ENCODE measurements at regions not wholly inside any gene's neighbourhood (a gene's known extent, or its start where the extent isn't known, plus 50 kb on each side); places are given as distances from the start of the nearest gene placed in this dataset.

DNA sequence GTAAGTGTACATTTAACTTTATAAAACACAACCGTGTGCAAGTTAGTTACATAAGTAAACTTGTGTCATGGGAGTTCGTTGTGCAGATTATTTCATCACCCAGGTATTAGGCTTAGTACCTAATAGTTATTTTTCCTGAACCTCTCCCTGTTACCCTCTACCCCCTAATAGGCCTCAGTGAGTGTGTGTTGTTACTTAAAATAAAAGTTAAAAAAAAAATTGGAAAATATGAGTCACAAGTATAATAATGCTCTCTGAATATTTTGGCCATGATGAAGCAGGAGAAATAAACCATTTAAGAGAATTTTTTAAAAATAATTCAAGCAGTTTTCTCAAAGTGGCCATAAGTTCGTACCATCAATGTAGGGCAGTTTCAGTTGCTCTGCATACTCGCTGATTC is 105.1 kb upstream of the GRID2 start:
- Histone ChIP-seq H3K27ac (no peak overlapping the region), H3K27me3 (ENCODE audit: low read depth) (no peaks in the 10 kb centered on the region), H3K36me3 (no peaks in the 10 kb centered on the region), H3K9me3 (no peaks in the 10 kb centered on the region), H3K4me1 (no peaks in the 10 kb centered on the region), H3K4me3 (no peak overlapping the region)
- intact Hi-C loops (cut with DNase I) = no loop called here
- ATAC-seq = no peak
- no peak for DNase-seq
- TF ChIP-seq, protein P1, sequence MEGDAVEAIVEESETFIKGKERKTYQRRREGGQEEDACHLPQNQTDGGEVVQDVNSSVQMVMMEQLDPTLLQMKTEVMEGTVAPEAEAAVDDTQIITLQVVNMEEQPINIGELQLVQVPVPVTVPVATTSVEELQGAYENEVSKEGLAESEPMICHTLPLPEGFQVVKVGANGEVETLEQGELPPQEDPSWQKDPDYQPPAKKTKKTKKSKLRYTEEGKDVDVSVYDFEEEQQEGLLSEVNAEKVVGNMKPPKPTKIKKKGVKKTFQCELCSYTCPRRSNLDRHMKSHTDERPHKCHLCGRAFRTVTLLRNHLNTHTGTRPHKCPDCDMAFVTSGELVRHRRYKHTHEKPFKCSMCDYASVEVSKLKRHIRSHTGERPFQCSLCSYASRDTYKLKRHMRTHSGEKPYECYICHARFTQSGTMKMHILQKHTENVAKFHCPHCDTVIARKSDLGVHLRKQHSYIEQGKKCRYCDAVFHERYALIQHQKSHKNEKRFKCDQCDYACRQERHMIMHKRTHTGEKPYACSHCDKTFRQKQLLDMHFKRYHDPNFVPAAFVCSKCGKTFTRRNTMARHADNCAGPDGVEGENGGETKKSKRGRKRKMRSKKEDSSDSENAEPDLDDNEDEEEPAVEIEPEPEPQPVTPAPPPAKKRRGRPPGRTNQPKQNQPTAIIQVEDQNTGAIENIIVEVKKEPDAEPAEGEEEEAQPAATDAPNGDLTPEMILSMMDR (IDR thresholded peaks at IDR 0.05) = no peak

DNA sequence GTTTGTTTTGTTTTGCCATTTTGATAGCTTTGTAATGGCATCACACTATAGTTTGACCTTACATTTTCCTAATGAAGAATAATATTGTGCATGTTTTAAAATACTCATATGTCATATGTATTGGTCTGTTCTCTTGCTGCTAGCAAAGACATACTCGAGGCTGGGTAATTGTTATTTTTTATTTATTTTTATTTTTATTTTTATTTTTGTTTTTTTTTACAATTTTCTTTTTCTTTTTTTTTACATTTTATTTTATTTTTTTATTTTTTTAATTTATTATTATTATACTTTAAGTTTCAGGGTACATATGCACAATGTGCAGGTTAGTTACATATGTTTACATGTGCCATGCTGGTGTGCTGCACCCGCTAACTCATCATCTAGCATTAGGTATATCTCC is 104.6 kb upstream of the GRID2 start:
- Histone ChIP-seq H3K27me3 (ENCODE audit: low read depth) (no peaks in the 10 kb centered on the region), H3K4me3 (no peak overlapping the region), H3K9me3 (no peaks in the 10 kb centered on the region), H3K4me1 (no peaks in the 10 kb centered on the region), H3K27ac (no peak overlapping the region), H3K36me3 (no peaks in the 10 kb centered on the region)
- intact Hi-C loops (cut with DNase I) = no loop called here
- DNase-seq (no peak), ATAC-seq (no peak)
- TF ChIP-seq, protein P1 (IDR thresholded peaks at IDR 0.05) = no peak

GRCh38 chr4:92210906-92211305 is 92.9 kb upstream of the GRID2 start:
- no peaks in the 10 kb centered on the region for H3K27me3 ChIP-seq (ENCODE audit: low read depth)
- no peak for ATAC-seq
- TF ChIP-seq, protein P1 (IDR thresholded peaks at IDR 0.05) = no peak
- H3K36me3 ChIP-seq = no peaks in the 10 kb centered on the region
- no peak overlapping the region for H3K27ac ChIP-seq
- intact Hi-C loops (cut with DNase I) = no loop called here
- H3K9me3 ChIP-seq = no peaks in the 10 kb centered on the region
- DNase-seq = no peak
- no peak overlapping the region for H3K4me3 ChIP-seq
- H3K4me1 ChIP-seq = no peaks in the 10 kb centered on the region

- Histone ChIP-seq H3K4me1 (no peaks in the 10 kb centered on the region), H3K9me3 (peaks cover 10% of the 10 kb centered on the region), H3K4me3 (no peak overlapping the region), H3K27me3 (ENCODE audit: low read depth) (no peaks in the 10 kb centered on the region), H3K27ac (no peak overlapping the region), H3K36me3 (no peaks in the 10 kb centered on the region)
- ATAC-seq (no peak), DNase-seq (no peak)
- intact Hi-C loops (cut with DNase I) = no loop called here
- TF ChIP-seq, protein P1 (IDR thresholded peaks at IDR 0.05) = no peak
Observed at GRCh38 chr4:92215476-92215875, 88.3 kb upstream of the GRID2 start.

GRCh38 chr4:92231511-92231910 is 72.3 kb upstream of the GRID2 start:
- Histone ChIP-seq H3K4me3 (no peak overlapping the region), H3K27ac (no peak overlapping the region), H3K27me3 (ENCODE audit: low read depth) (no peaks in the 10 kb centered on the region), H3K4me1 (peaks cover 4% of the 10 kb centered on the region), H3K36me3 (no peaks in the 10 kb centered on the region), H3K9me3 (no peaks in the 10 kb centered on the region)
- TF ChIP-seq, protein P1 (IDR thresholded peaks at IDR 0.05) = no peak
- intact Hi-C loops (cut with DNase I) = no loop called here
- ATAC-seq = no peak
- no peak for DNase-seq

GRCh38 chr4:92232566-92232965 is 71.2 kb upstream of the GRID2 start:
- Histone ChIP-seq H3K27ac (no peak overlapping the region), H3K27me3 (ENCODE audit: low read depth) (no peaks in the 10 kb centered on the region), H3K4me3 (no peak overlapping the region), H3K9me3 (no peaks in the 10 kb centered on the region), H3K4me1 (peaks cover 4% of the 10 kb centered on the region), H3K36me3 (no peaks in the 10 kb centered on the region)
- ATAC-seq (peak in 1 of 2 donors; percentile 35), DNase-seq (no peak)
- TF ChIP-seq, protein P1 (IDR thresholded peaks at IDR 0.05) = no peak
- intact Hi-C loops (cut with DNase I) = no loop called here

Measured in lower lobe of right lung (tissue), 2 donors.